Kidney epithelial cell (primary cell): ENCODE measurements at regions not wholly inside any gene's neighbourhood (a gene's known extent, or its start where the extent isn't known, plus 50 kb on each side); places are given as distances from the start of the nearest gene placed in this dataset.

Source experiments
- DNase-seq: peaks from one replicate; pipeline ENCODE4 v3.0.0-alpha.2; 2010; ENCODE audit warnings: low read depth
- H3K27me3 ChIP-seq: 2 replicates; pipeline ENCODE4 v1.6.0; 2011; ENCODE audit warnings: low read length; ENCODE audit not compliant: control insufficient read depth, insufficient read depth
- H3K36me3 ChIP-seq: 2 replicates; pipeline ENCODE4 v1.5.1; 2011; ENCODE audit warnings: low read length; ENCODE audit not compliant: control insufficient read depth, insufficient read depth
- H3K4me3 ChIP-seq: 2 replicates; pipeline ENCODE4 v1.5.1; 2011; ENCODE audit warnings: low read depth, mild to moderate bottlenecking, control low read depth, low read length
- TF ChIP-seq, protein P1 (sequence below): IDR thresholded peaks from 2 replicates; pipeline ENCODE4 v1.5.1; 2011; ENCODE audit warnings: mild to moderate bottlenecking, moderate library complexity, low read length, control low read depth, inconsistent platforms; ENCODE audit not compliant: insufficient read depth, poor library complexity, severe bottlenecking

DNA sequence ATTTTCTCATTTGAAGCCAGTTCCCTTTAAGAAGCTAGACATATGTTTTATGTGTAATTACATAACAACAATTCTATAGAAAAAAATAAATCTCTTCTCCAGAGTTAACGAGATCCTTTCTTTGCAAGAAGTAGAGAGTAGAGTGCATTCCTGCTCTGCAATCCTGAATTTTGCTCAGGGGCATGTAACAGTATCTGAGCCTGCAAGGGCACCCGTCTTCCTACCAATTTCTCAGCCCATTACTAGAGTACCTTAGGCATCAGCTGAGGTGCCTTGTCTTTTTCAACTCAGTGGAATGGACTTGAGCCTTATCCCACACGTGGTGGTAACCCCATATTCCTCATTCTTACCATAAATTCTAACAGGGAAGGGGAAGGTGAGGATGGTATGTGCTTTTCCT, 205.9 kb downstream of the IKZF2 start:
- H3K27me3 ChIP-seq = no peaks in the 10 kb centered on the region
- H3K36me3 ChIP-seq = no peaks in the 10 kb centered on the region
- DNase-seq = no peak
- H3K4me3 ChIP-seq = no peak overlapping the region
- TF ChIP-seq, protein P1, sequence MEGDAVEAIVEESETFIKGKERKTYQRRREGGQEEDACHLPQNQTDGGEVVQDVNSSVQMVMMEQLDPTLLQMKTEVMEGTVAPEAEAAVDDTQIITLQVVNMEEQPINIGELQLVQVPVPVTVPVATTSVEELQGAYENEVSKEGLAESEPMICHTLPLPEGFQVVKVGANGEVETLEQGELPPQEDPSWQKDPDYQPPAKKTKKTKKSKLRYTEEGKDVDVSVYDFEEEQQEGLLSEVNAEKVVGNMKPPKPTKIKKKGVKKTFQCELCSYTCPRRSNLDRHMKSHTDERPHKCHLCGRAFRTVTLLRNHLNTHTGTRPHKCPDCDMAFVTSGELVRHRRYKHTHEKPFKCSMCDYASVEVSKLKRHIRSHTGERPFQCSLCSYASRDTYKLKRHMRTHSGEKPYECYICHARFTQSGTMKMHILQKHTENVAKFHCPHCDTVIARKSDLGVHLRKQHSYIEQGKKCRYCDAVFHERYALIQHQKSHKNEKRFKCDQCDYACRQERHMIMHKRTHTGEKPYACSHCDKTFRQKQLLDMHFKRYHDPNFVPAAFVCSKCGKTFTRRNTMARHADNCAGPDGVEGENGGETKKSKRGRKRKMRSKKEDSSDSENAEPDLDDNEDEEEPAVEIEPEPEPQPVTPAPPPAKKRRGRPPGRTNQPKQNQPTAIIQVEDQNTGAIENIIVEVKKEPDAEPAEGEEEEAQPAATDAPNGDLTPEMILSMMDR = no peak

DNA sequence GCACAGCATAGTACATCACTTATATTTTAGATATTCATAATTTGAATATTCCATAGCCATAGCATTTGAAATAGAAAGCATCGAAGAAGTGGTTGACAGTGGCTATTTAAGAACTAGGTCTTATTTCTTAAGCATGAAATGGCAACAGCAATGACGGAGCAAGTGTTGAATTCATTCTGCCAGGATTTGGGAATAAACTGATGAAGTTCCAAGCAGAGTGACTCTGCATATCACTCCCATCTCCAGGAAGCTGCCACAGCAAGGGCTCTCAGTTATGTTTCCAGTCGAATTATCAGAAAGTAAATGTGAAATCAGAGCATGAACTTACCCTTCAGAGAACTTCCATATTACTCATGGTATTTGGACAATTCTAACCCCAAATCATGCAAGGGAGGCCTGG, 208.1 kb downstream of the IKZF2 start:
- H3K27me3 ChIP-seq = no peaks in the 10 kb centered on the region
- no peak for DNase-seq
- no peak overlapping the region for H3K4me3 ChIP-seq
- H3K36me3 ChIP-seq = no peaks in the 10 kb centered on the region
- TF ChIP-seq, protein P1 = no peak

DNA sequence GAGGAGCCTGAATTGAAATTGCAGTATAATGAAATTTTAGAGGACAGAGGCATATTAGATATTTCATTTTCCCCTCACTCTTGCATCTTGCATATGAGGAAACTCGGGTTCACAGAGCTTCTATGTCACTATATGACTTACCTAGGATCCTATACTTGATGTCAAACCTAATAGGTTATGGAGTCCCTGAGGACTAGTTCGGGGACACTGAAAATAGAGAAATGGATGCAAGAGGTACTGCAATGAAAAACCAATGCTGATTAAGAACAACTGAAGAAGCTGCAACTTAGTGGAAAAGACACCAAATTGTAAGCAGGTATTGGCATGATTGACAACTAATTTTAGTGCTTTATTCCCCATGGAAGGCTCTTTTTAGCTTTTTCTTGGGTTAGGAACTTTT, 210.1 kb downstream of the IKZF2 start:
- no peaks in the 10 kb centered on the region for H3K36me3 ChIP-seq
- DNase-seq = no peak
- TF ChIP-seq, protein P1 = no peak
- H3K4me3 ChIP-seq = no peak overlapping the region
- H3K27me3 ChIP-seq = no peaks in the 10 kb centered on the region

DNA sequence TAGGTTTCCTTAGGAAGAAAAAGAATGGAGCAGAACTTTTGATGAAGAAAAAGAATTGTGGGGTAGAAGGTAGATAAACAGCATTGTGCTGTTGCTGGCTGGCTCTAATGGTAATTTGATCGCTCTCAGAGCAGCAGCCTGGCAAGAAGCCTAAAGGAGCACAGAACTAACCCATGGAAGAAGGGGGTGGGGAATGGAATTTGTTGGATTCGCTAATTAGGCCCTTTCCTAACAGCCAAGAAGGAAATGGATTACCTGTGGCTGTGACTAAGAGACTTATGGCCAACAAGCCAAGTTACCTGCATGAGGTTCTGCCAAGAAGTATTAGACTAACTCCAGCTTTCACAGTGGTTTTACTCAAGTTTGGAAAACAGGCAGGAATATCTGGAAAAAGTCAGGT, 210.6 kb downstream of the IKZF2 start:
- no peaks in the 10 kb centered on the region for H3K27me3 ChIP-seq
- H3K36me3 ChIP-seq = no peaks in the 10 kb centered on the region
- no peak overlapping the region for H3K4me3 ChIP-seq
- DNase-seq = peak; percentile 54
- TF ChIP-seq, protein P1 = no peak

DNA sequence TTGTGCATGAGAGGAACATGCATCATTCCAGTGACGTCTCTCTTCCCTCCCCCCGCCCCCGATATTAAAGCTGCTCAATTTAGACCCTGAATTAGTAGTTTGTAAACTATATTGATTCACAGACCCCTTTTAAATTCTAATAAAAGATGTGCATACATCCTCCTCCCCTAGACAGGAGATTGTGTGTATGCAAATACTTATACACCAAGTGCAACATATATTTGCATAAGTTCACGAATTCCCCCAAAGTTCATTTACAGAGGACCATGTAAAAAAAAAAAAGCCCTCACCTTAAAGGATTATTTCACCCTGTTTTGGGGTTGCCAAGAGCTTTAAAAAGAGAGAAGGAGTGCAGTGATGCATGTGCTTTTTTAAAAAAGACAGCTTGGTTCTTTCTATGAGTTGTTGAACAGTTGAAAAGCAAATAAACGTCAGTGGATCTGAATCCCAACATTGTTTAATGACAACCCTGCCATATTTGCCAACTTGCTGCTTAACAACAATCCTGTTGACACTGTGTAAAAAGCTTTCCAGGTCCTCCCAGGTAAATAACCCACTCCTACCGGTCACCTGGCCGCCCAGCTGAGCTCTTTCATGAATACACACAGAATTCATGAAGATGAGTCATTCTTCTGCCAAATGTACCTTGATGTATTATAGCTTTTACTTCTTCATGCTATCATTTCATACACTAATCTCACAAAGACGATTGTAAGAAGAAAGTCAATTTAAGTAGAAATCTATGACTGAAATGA, 211.5 kb downstream of the IKZF2 start:
- Histone ChIP-seq H3K36me3 (no peaks in the 10 kb centered on the region), H3K27me3 (no peaks in the 10 kb centered on the region), H3K4me3 (no peak overlapping the region)
- DNase-seq = no peak
- TF ChIP-seq, protein P1 = no peak
